Thoracic aorta (tissue), 2 donors: ENCODE measurements at regions not wholly inside any gene's neighbourhood (a gene's known extent, or its start where the extent isn't known, plus 50 kb on each side); places are given as distances from the start of the nearest gene placed in this dataset.

ENCODE experiments used
- ATAC-seq: fragments of 150-250 bp; one replicate; pipeline ENCODE4 v1.8.0; 2017; ENCODE audit warnings: low read depth; ENCODE audit not compliant: insufficient number of reproducible peaks, low FRiP score
- DNase-seq: peaks from one replicate; pipeline ENCODE4 v3.0.0-alpha.2; 2020; ENCODE audit warnings: low spot score
- H3K27ac ChIP-seq, 2 donors: fragments of 200-600 bp; sonication (generic); 1 replicate in 1 of 2; 2 replicates in 1 of 2; pipeline ENCODE4 v1.5.1; 2016; ENCODE audit warnings: mild to moderate bottlenecking in 2 of 2, moderate library complexity in 2 of 2
- H3K27me3 ChIP-seq: fragments of 200-600 bp; sonication (generic); replicated peaks from 2 replicates; pipeline ENCODE4 v1.6.0; 2016; ENCODE audit warnings: mild to moderate bottlenecking; ENCODE audit not compliant: insufficient read depth
- H3K36me3 ChIP-seq: fragments of 200-600 bp; sonication (generic); one replicate; pipeline ENCODE4 v1.5.1; 2016
- H3K4me1 ChIP-seq, 2 donors: fragments of 200-600 bp; sonication (generic); 1 replicate in 1 of 2; 2 replicates in 1 of 2; pipeline versions ENCODE4 v1.5.1 to v1.6.0; 2016; ENCODE audit warnings: low read depth in 2 of 2, mild to moderate bottlenecking in 1 of 2; ENCODE audit not compliant: control insufficient read depth in 1 of 2
- H3K4me3 ChIP-seq: fragments of 200-600 bp; sonication (generic); 2 replicates; pipeline ENCODE4 v1.5.1; 2016; ENCODE audit warnings: mild to moderate bottlenecking
- H3K9me3 ChIP-seq: fragments of 200-600 bp; sonication (generic); 2 replicates; pipeline ENCODE4 v1.5.1; 2016
- TF ChIP-seq, protein P1 (sequence below): fragments of 200-600 bp; sonication (generic); IDR thresholded peaks from one replicate; pipeline ENCODE4 v1.5.1; 2019; ENCODE audit warnings: antibody characterized with exemption

DNA sequence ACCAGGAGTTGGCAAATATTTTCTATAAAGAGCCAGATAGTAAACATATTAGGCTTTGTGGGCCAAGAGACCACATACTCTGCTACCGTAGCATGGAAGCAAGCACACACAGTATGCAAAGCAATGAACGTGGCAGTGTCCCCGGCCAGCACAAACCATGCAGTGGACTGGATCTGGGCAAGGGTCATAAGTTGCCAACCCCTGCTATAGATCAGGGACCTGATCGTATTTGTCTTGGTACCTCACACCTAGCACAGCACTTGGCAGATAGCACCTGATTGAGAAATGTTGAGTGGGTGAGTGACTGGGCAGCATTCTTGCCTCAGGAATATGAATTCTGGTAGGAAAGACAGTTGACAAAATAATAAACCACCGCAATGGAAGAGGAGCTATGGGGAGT lies 331.9 kb downstream of the FGFR2 start:
- DNase-seq (no peak), ATAC-seq (no peak)
- Histone ChIP-seq H3K9me3 (no peaks in the 10 kb centered on the region), H3K4me3 (no peak overlapping the region), H3K27ac (no peak overlapping the region), H3K27me3 (no peaks in the 10 kb centered on the region), H3K4me1 (no peaks in the 10 kb centered on the region), H3K36me3 (no peaks in the 10 kb centered on the region)
- TF ChIP-seq, protein P1, sequence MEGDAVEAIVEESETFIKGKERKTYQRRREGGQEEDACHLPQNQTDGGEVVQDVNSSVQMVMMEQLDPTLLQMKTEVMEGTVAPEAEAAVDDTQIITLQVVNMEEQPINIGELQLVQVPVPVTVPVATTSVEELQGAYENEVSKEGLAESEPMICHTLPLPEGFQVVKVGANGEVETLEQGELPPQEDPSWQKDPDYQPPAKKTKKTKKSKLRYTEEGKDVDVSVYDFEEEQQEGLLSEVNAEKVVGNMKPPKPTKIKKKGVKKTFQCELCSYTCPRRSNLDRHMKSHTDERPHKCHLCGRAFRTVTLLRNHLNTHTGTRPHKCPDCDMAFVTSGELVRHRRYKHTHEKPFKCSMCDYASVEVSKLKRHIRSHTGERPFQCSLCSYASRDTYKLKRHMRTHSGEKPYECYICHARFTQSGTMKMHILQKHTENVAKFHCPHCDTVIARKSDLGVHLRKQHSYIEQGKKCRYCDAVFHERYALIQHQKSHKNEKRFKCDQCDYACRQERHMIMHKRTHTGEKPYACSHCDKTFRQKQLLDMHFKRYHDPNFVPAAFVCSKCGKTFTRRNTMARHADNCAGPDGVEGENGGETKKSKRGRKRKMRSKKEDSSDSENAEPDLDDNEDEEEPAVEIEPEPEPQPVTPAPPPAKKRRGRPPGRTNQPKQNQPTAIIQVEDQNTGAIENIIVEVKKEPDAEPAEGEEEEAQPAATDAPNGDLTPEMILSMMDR: no peak

DNA sequence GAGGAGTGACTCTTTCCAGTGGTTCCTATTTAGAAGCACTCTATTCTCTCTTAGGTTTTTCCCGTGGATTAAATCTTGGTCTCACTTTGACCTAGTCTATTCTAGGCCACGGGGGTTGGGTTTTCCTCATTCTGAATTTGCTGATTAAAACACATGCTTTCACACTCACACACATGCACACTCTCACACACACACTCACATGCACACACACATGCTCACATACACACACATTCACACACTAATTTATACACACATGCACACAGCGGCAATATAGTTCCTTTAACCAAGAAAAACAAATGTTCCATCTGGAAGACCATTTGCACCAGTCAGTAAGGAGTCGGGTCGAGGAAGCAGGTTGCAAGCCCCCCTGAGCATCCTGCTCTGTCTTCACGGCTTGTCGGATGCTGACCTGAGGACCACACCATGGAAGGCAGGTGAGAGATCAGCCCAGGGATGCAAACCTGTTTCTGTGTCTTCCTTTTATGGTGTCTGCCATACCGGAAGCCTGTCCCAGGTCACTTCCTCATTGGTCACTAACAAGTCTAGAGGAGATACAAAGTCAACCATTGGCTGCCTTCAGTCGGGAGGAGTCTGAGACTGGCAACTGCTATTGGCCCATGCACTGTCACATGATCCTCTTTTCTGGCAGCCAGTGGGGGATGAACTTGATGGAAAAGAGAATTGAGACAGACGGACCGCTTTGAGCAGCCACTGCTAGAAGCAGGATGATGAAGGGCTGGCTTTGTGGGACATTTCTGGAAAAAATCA lies 330.8 kb downstream of the FGFR2 start:
- no peaks in the 10 kb centered on the region for H3K9me3 ChIP-seq
- no peak overlapping the region for H3K4me3 ChIP-seq
- no peaks in the 10 kb centered on the region for H3K27me3 ChIP-seq
- TF ChIP-seq, protein P1: no peak
- ATAC-seq (no peak), DNase-seq (no peak)
- H3K27ac ChIP-seq: no peak overlapping the region
- H3K36me3 ChIP-seq: no peaks in the 10 kb centered on the region
- H3K4me1 ChIP-seq: no peaks in the 10 kb centered on the region

DNA sequence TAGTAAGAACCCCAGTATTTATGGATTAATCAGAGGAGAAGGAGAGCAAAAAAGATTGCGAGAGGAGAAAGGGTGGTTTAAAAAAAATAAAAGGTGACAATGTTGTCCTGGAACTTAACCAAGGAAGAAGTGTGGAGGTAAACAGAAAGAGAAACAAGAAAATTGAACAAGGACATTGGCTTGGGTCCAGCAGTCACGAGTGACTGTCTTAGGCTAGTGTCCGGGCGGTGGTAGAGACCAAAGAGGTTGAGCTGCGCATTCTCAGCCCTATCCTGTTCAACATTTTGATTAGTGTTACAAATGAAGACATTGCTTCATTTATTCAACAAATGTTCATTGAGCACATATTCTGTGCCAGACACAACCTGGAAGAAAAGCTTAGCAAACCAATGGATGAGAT lies 329.9 kb downstream of the FGFR2 start:
- H3K36me3 ChIP-seq: no peaks in the 10 kb centered on the region
- TF ChIP-seq, protein P1: no peak
- ATAC-seq (no peak), DNase-seq (no peak)
- no peaks in the 10 kb centered on the region for H3K4me1 ChIP-seq
- no peak overlapping the region for H3K27ac ChIP-seq
- H3K27me3 ChIP-seq: no peaks in the 10 kb centered on the region
- no peak overlapping the region for H3K4me3 ChIP-seq
- no peaks in the 10 kb centered on the region for H3K9me3 ChIP-seq

DNA sequence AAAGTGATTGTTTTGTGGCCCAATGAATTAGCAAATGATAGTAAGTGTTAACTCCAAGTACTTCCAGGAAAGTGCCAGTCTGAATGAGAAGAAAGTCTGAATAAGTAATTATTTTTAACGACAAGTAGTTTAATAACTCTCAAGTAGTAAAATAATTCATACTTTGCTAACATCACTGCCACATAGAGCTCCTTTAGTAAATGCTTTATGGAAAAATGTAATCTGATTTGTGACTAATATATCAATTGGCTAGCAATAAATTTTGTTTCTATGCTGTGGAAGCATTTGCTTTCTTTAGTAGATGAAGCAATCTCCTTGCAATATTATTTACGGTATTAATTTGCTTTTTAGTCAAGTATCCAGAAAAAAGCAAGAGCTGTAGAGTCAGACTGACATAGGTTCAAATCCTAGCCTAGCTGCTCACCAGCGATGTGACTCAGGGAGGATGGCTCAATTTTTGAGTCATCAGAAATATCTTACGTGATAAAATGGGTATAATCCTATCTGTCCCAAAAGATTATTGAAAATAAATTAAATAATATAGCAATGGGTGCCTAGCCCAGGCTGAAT lies 329.3 kb downstream of the FGFR2 start:
- no peak for ATAC-seq
- no peaks in the 10 kb centered on the region for H3K4me1 ChIP-seq
- TF ChIP-seq, protein P1: no peak
- H3K9me3 ChIP-seq: no peaks in the 10 kb centered on the region
- no peak overlapping the region for H3K4me3 ChIP-seq
- DNase-seq: no peak
- no peaks in the 10 kb centered on the region for H3K27me3 ChIP-seq
- no peaks in the 10 kb centered on the region for H3K36me3 ChIP-seq
- no peak overlapping the region for H3K27ac ChIP-seq

DNA sequence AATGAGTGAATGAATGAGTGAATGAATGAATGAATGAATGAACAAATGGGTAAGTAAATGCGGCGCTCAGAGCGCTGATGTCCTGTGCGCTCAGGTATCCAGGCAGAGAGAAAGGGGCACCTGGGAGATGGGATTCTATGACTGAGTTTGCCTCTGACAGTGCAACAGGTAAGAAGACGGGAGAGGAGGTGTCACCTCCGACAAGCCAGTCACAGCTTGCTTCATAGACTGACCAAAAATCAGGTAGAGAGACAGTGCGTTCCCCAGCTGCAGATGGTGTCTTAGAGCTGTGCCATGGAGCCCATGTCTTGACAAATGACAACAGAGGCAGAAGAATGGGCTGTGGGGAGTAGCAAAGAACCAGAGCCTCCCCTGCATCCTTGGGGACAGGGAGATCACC lies 327.3 kb downstream of the FGFR2 start:
- ATAC-seq (no peak), DNase-seq (no peak)
- H3K27me3 ChIP-seq: no peaks in the 10 kb centered on the region
- H3K4me1 ChIP-seq: no peaks in the 10 kb centered on the region
- no peaks in the 10 kb centered on the region for H3K36me3 ChIP-seq
- TF ChIP-seq, protein P1: no peak
- no peak overlapping the region for H3K27ac ChIP-seq
- no peak overlapping the region for H3K4me3 ChIP-seq
- no peaks in the 10 kb centered on the region for H3K9me3 ChIP-seq
